HepG2 (cell line): ENCODE measurements at regions not wholly inside any gene's neighbourhood (a gene's known extent, or its start where the extent isn't known, plus 50 kb on each side); places are given as distances from the start of the nearest gene placed in this dataset.

Experiments
- BCL6 ChIP-seq: IDR thresholded peaks from 2 replicates; pipeline ENCODE4 v1.6.1; 2016; ENCODE audit warnings: missing genetic modification reagents, missing compliant biosample characterization
- ZBTB40 ChIP-seq, 2 experiments: fragments of 450-650 bp in 1 of 2; sonication (generic) in 1 of 2; formaldehyde crosslinking in 1 of 2; IDR thresholded peaks; 2 replicates each; pipeline versions ENCODE4 v1.6.1 to v1.8.0; 2016 to 2022; ENCODE audit warnings: antibody characterized with exemption in 1 of 2, mild to moderate bottlenecking in 1 of 2, missing genetic modification reagents in 1 of 2
- ZC3H13 ChIP-seq: sonication (generic); formaldehyde crosslinking; IDR thresholded peaks from 2 replicates; pipeline ENCODE4 v1.8.1; 2023; ENCODE audit warnings: mild to moderate bottlenecking, missing genetic modification reagents, moderate library complexity
- ZNF33A ChIP-seq: sonication (generic); formaldehyde crosslinking; IDR thresholded peaks from 2 replicates; pipeline ENCODE4 v1.5.1; 2020; ENCODE audit warnings: missing genetic modification reagents, mild to moderate bottlenecking, moderate library complexity, borderline replicate concordance

DNA sequence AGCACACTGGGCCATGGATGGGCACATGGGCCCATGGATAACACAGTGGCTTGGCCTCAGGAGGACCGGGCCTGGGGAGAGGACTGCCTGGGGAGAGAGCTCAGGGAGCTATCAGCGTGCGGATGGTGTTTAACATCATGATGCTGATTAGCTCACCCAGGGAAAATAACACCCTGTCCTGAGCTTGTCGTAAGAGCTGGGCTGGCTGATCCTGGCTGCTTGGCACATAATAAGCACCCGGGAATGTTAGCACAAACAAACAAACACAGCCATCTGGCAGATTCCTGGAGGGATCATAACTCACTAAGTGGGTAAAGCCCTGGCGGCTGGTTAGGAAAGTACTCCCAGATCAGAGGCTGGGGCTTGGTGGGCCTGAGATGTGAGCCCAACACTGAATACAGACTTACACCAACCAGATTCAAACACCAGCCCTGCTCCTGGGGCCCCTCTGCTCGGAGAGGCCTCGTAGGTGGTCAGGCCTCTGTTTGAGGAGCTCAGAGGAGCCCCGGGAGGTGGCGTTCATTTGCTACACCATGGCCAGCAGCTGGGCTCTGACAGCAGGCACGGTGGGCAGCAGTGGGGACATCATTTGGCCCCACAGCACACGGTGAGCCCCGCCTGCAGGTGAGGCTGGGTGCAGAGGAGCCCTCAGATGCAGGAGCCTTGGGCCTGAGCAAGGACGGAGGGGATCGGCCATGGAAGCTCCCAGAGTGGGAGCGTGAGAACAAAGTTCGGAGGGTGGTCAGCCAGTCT, 193.4 kb upstream of the HDAC4 start (continued):
- TF ChIP-seq ZBTB40 (IDR thresholded peaks at IDR 0.05) (no peak), ZBTB40 (CRISPR knock-in tag; IDR thresholded peaks at IDR 0.05) (no peak), ZC3H13 (CRISPR knock-in tag) (no peak), BCL6 (no peak), ZNF33A (CRISPR knock-in tag) (no peak)
